HL-60 (cell line): ENCODE measurements at regions not wholly inside any gene's neighbourhood (a gene's known extent, or its start where the extent isn't known, plus 50 kb on each side); places are given as distances from the start of the nearest gene placed in this dataset.

ENCODE experiments used
- DNase-seq, 2 experiments: peaks; one replicate each; pipeline ENCODE4 v3.0.0-alpha.2; 2010 to 2020; ENCODE audit warnings: low read depth in 1 of 2, low spot score in 1 of 2
- H3K27ac ChIP-seq: fragments of 250-450 bp; sonication (Bioruptor Pico); replicated peaks from 2 replicates; pipeline ENCODE4 v1.5.1; 2020; ENCODE audit warnings: mild to moderate bottlenecking, moderate library complexity
- H3K27me3 ChIP-seq: fragments of 250-450 bp; sonication (Bioruptor Pico); 2 replicates; pipeline ENCODE4 v1.5.1; 2021; ENCODE audit warnings: mild to moderate bottlenecking, moderate library complexity; ENCODE audit not compliant: insufficient read depth, poor library complexity, severe bottlenecking
- H3K4me3 ChIP-seq: replicated peaks from 2 replicates; pipeline ENCODE4 v1.5.1; 2011; ENCODE audit warnings: mild to moderate bottlenecking, control low read depth, low read length; ENCODE audit not compliant: insufficient read depth
- GABPA ChIP-seq: IDR thresholded peaks from 2 replicates; pipeline ENCODE4 v1.6.1; 2012; ENCODE audit warnings: low read depth
- POLR2AphosphoS5 ChIP-seq: IDR thresholded peaks from 2 replicates; pipeline ENCODE4 v1.6.1; 2012; ENCODE audit warnings: low read depth
- SPI1 ChIP-seq: IDR thresholded peaks from 2 replicates; pipeline ENCODE4 v1.6.1; 2012; ENCODE audit warnings: low read depth, mild to moderate bottlenecking, borderline replicate concordance
- TF ChIP-seq, protein P1 (sequence below): IDR thresholded peaks from 2 replicates; pipeline ENCODE4 v1.6.1; 2012; ENCODE audit warnings: low read depth; ENCODE audit not compliant: insufficient replicate concordance
- TF ChIP-seq, protein P2 (sequence below): IDR thresholded peaks from one replicate; pipeline ENCODE4 v1.5.1; 2011; ENCODE audit warnings: low read length, control low read depth, inconsistent platforms; ENCODE audit not compliant: insufficient read depth

DNA sequence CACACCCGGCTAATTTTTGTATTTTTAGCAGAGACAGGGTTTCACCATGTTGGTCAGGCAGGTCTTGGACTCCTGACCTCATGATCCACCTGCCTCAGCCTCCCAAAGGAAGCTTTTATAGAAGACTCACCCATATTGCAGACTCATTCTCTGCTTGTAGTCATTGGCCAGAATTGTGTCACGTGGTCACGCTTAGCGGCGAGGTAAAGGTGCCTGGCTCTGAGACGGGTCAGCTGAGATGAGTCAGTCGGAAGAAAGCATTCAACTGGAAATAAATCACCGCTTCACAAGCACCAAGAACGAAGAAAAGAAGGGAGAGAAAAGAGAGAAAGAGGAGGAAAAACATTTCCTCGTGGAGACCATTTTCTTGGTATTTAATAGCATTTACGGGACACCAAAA is 218.8 kb upstream of the NOCT start:
- Histone ChIP-seq H3K4me3 (no peak overlapping the region), H3K27me3 (peaks cover 4% of the 10 kb centered on the region), H3K27ac (no peak overlapping the region)
- DNase-seq, result no peak
- TF ChIP-seq, protein P1, sequence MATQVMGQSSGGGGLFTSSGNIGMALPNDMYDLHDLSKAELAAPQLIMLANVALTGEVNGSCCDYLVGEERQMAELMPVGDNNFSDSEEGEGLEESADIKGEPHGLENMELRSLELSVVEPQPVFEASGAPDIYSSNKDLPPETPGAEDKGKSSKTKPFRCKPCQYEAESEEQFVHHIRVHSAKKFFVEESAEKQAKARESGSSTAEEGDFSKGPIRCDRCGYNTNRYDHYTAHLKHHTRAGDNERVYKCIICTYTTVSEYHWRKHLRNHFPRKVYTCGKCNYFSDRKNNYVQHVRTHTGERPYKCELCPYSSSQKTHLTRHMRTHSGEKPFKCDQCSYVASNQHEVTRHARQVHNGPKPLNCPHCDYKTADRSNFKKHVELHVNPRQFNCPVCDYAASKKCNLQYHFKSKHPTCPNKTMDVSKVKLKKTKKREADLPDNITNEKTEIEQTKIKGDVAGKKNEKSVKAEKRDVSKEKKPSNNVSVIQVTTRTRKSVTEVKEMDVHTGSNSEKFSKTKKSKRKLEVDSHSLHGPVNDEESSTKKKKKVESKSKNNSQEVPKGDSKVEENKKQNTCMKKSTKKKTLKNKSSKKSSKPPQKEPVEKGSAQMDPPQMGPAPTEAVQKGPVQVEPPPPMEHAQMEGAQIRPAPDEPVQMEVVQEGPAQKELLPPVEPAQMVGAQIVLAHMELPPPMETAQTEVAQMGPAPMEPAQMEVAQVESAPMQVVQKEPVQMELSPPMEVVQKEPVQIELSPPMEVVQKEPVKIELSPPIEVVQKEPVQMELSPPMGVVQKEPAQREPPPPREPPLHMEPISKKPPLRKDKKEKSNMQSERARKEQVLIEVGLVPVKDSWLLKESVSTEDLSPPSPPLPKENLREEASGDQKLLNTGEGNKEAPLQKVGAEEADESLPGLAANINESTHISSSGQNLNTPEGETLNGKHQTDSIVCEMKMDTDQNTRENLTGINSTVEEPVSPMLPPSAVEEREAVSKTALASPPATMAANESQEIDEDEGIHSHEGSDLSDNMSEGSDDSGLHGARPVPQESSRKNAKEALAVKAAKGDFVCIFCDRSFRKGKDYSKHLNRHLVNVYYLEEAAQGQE, result no peak
- TF ChIP-seq SPI1 (no peak), GABPA (no peak), POLR2AphosphoS5 (no peak)
- TF ChIP-seq, protein P2, sequence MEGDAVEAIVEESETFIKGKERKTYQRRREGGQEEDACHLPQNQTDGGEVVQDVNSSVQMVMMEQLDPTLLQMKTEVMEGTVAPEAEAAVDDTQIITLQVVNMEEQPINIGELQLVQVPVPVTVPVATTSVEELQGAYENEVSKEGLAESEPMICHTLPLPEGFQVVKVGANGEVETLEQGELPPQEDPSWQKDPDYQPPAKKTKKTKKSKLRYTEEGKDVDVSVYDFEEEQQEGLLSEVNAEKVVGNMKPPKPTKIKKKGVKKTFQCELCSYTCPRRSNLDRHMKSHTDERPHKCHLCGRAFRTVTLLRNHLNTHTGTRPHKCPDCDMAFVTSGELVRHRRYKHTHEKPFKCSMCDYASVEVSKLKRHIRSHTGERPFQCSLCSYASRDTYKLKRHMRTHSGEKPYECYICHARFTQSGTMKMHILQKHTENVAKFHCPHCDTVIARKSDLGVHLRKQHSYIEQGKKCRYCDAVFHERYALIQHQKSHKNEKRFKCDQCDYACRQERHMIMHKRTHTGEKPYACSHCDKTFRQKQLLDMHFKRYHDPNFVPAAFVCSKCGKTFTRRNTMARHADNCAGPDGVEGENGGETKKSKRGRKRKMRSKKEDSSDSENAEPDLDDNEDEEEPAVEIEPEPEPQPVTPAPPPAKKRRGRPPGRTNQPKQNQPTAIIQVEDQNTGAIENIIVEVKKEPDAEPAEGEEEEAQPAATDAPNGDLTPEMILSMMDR, result no peak

DNA sequence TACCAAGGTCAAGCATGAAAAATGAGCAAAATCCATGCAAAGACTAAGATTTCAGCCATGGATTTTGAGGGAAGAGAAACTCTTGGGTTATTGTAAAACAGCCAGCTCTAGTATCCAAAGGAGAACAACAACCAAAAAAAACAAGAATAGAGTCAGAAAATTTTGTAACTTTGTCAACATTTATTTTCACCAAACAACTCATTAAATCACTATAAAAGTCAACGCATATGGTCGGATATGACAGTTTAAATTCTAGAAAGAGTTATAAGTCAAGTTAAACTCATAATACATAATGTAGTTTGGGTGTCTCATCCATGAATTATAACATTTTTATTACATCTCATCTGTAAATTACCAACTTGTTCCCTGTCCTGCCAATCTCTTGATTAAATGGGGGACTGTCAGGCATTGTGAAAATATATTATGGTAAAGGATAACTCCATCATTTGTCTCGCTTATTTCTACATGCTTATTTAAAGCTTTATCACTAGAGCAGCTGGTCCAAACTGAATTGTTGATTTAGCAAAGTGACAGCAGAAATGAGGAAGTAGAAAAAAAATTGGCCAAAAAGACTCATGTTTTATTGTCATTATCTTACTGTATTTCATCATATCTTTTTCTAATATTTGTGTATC is 224.8 kb upstream of the NOCT start:
- no peak for DNase-seq
- Histone ChIP-seq H3K27ac (no peak overlapping the region), H3K4me3 (no peak overlapping the region), H3K27me3 (no peaks in the 10 kb centered on the region)
- TF ChIP-seq GABPA (no peak), POLR2AphosphoS5 (no peak)
- TF ChIP-seq, protein P1, result no peak

DNA sequence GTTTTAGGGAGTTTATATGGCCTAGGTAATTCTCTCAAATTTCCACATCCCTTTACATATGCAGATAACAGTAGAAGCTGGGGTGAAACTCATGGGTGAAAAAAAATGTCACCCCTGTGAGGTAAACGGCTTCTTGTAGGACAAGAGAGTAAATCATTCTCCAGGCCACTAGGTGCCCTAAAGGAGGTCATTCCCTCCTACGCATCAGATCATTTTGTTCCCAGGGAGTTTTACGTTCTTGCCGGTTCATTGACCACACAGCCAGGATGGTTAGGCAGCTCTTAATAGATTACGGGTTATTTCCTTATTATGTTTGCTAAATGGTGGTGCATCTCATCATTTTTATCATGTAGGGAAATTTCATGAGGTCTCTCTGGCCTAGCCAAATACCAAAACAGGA is 225.8 kb upstream of the NOCT start:
- no peaks in the 10 kb centered on the region for H3K27me3 ChIP-seq
- no peak for DNase-seq

More for the DNA sequence above, 225.8 kb upstream of the NOCT start:
- TF ChIP-seq POLR2AphosphoS5 (no peak), SPI1 (no peak), GABPA (no peak)
- TF ChIP-seq, protein P1, result no peak
- TF ChIP-seq, protein P2, result no peak
- no peak overlapping the region for H3K4me3 ChIP-seq
- H3K27ac ChIP-seq, result no peak overlapping the region
